ENCODE measurements at regions not wholly inside any gene's neighbourhood (a gene's known extent, or its start where the extent isn't known, plus 50 kb on each side); places are given as distances from the start of the nearest gene placed in this dataset.

DNA sequence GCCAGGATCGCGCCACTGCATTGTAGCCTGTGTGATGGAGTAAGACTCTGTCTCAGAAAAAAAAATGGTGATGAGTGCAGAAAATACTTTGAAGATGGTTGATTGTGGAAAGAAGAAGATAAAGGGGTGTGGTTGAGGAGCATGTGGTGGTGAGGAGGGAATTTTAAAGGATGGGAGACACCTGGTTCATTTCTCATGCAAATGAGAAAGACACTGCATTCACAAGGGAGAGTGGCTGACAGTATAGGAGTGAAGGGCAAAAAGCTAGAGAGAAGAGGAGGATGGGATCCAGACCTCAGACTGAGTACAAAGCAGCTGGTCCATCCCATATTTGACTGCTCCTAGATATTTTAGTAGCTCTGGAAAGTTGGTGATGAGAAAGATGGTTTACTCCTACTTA is 206.0 kb downstream of the SNAPC1 start:
- TF ChIP-seq, protein P1, sequence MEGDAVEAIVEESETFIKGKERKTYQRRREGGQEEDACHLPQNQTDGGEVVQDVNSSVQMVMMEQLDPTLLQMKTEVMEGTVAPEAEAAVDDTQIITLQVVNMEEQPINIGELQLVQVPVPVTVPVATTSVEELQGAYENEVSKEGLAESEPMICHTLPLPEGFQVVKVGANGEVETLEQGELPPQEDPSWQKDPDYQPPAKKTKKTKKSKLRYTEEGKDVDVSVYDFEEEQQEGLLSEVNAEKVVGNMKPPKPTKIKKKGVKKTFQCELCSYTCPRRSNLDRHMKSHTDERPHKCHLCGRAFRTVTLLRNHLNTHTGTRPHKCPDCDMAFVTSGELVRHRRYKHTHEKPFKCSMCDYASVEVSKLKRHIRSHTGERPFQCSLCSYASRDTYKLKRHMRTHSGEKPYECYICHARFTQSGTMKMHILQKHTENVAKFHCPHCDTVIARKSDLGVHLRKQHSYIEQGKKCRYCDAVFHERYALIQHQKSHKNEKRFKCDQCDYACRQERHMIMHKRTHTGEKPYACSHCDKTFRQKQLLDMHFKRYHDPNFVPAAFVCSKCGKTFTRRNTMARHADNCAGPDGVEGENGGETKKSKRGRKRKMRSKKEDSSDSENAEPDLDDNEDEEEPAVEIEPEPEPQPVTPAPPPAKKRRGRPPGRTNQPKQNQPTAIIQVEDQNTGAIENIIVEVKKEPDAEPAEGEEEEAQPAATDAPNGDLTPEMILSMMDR (IDR thresholded peaks at IDR 0.05), result no peak
- TF ChIP-seq POLR2A (IDR thresholded peaks at IDR 0.05), result no peak

All from testis (tissue), 2 donors.